ENCODE measurements at regions not wholly inside any gene's neighbourhood (a gene's known extent, or its start where the extent isn't known, plus 50 kb on each side); places are given as distances from the start of the nearest gene placed in this dataset.
A peak's percentile ranks its signal among the peaks of the same experiment; 100 is the strongest.

DNA sequence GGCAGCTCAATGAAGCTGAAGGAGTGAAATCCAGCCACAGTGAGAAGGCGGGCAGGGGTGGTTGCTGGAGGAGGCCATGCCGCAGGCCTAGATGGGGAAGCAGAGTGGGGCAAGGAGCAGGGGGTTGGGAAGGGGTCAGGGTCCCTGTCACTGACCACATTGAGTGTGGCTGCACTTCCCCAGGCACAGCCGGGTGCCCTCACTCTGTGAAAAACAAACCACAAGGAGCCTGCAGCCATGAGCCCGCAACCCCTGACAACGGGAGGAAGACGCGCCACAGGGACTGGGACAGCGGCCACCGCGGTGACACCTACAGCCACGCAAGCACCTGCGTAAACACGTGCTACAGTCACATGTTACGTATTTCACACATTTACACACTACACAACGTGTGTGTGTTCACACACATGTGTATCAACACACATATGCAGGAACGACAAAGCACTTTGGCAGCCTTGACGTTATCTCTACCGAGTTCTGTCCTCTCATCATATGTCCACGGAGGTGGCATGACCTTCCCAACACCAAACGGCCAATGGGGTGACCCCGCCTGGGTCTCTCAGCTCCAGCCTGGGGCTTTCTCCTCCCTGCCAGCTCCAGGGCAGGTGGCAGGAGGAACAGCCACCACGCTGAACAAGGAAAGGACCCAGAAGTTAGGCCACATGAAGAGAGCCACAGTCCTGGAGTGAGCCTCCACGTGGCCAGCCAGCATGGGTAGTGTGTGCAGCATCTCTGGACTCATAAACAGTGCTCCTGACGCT lies 137.6 kb upstream of the RPS6KA2 start:
- no peak overlapping the region for H2BK12ac ChIP-seq (ENCODE audit: insufficient read length, low read depth, low read length)
- no peak overlapping the region for H3K9ac ChIP-seq (ENCODE audit: extremely low read depth, insufficient read length, low read length)
- no peak overlapping the region for H2AFZ ChIP-seq (ENCODE audit: low read length)
- H3K79me2 ChIP-seq (ENCODE audit: insufficient read depth, low read length) = no peaks in the 10 kb centered on the region
- no peaks in the 10 kb centered on the region for H3K23me2 ChIP-seq (ENCODE audit: insufficient read length, low read depth, low read length, poor library complexity, severe bottlenecking)
- no peaks in the 10 kb centered on the region for H3K79me1 ChIP-seq (ENCODE audit: insufficient read depth, low read depth, low read length, poor library complexity, severe bottlenecking)
- TF ChIP-seq, protein P1, sequence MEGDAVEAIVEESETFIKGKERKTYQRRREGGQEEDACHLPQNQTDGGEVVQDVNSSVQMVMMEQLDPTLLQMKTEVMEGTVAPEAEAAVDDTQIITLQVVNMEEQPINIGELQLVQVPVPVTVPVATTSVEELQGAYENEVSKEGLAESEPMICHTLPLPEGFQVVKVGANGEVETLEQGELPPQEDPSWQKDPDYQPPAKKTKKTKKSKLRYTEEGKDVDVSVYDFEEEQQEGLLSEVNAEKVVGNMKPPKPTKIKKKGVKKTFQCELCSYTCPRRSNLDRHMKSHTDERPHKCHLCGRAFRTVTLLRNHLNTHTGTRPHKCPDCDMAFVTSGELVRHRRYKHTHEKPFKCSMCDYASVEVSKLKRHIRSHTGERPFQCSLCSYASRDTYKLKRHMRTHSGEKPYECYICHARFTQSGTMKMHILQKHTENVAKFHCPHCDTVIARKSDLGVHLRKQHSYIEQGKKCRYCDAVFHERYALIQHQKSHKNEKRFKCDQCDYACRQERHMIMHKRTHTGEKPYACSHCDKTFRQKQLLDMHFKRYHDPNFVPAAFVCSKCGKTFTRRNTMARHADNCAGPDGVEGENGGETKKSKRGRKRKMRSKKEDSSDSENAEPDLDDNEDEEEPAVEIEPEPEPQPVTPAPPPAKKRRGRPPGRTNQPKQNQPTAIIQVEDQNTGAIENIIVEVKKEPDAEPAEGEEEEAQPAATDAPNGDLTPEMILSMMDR (conservative IDR thresholded peaks at IDR 0.05) = no peak
- H3T11ph ChIP-seq (ENCODE audit: low read length) = no peak overlapping the region
- no peak overlapping the region for H2BK15ac ChIP-seq (ENCODE audit: low read depth, low read length)
- Mint-ChIP-seq H3K4me1 (peaks cover 19 to 38% of the 10 kb centered on the region in 2 experiments), H3K4me3 (no peak overlapping the region), H3K9me3 (no peaks in the 10 kb centered on the region), H3K36me3 (ENCODE audit: insufficient read depth in 1 of 3, low read depth in 3 of 3) (no peaks in the 10 kb centered on the region), H3K27me3 (ENCODE audit: low read depth) (peaks cover 3% of the 10 kb centered on the region), H3K27ac (no peak overlapping the region)
- H2BK5ac ChIP-seq (ENCODE audit: insufficient read length, low read length) = no peak overlapping the region
- H3K18ac ChIP-seq (ENCODE audit: insufficient read length, low read depth, low read length) = no peak overlapping the region
- no peak overlapping the region for H4K91ac ChIP-seq (ENCODE audit: insufficient read length, low read depth, low read length)
- H3K4me1 ChIP-seq (ENCODE audit: insufficient read depth, low read length) = peaks cover 3% of the 10 kb centered on the region; the same call in 1 of the 2 replicates
- H4K20me1 ChIP-seq (ENCODE audit: control insufficient read depth, insufficient read depth, insufficient read length) = no peaks in the 10 kb centered on the region
- H2AK5ac ChIP-seq (ENCODE audit: insufficient read length, low read length) = no peak overlapping the region
- no peak overlapping the region for H4K8ac ChIP-seq (replicated peaks; ENCODE audit: insufficient read length, low read depth, low read length)
- no peak overlapping the region for H3K4ac ChIP-seq (ENCODE audit: low read depth, low read length)
- WGBS (ENCODE audit: extremely low coverage, insufficient read length, low lambda C conversion rate) = no CpG with 5 or more reads among the region's 24 CpGs
- no peak overlapping the region for H2BK120ac ChIP-seq (ENCODE audit: low read depth, low read length, poor library complexity, severe bottlenecking)
- H3K56ac ChIP-seq (ENCODE audit: insufficient read length, low read depth, low read length) = no peak overlapping the region
- no peak overlapping the region for H3K27ac ChIP-seq (ENCODE audit: insufficient read length, low read depth, low read length)
- no peaks in the 10 kb centered on the region for H3K27me3 ChIP-seq (ENCODE audit: insufficient read depth, low read length)
- peak overlapping the region; percentile 34; the same call in 1 of the 2 replicates for H3K14ac ChIP-seq (ENCODE audit: insufficient read depth, low read length)
- H3K4me2 ChIP-seq (ENCODE audit: insufficient read depth, insufficient read length, low read length) = no peak overlapping the region
- DNase-seq = peak; percentile 12
- no peak overlapping the region for H3K23ac ChIP-seq (ENCODE audit: insufficient read length, low read depth, low read length)
- H2BK20ac ChIP-seq (ENCODE audit: low read depth, low read length, poor library complexity, severe bottlenecking) = no peak overlapping the region
- no peaks in the 10 kb centered on the region for H3K9me3 ChIP-seq (ENCODE audit: control insufficient read depth, low read depth, low read length)
- no peak overlapping the region for H4K5ac ChIP-seq (ENCODE audit: insufficient read length, low read depth, low read length)

Measured in H9 (cell line).